CD14-positive monocyte (primary cell): ENCODE measurements at regions not wholly inside any gene's neighbourhood (a gene's known extent, or its start where the extent isn't known, plus 50 kb on each side); places are given as distances from the start of the nearest gene placed in this dataset.

Experiments
- DNase-seq, 3 donors: peaks; one replicate each; pipeline ENCODE4 v3.0.0-alpha.2; 2011 to 2022
- H2AFZ ChIP-seq: 2 replicates; pipeline ENCODE4 v1.6.0; 2012; ENCODE audit warnings: mild to moderate bottlenecking, low read depth, low read length, inconsistent platforms; ENCODE audit not compliant: insufficient read depth, poor library complexity, severe bottlenecking
- H3K27ac ChIP-seq, 2 donors: 1 replicate in 1 of 2; 2 replicates in 1 of 2; pipeline ENCODE4 v1.5.1; 2012 to 2013; ENCODE audit warnings: low read length in 2 of 2, control low read depth in 1 of 2, inconsistent platforms in 1 of 2, low read depth in 1 of 2, mild to moderate bottlenecking in 1 of 2
- H3K27me3 ChIP-seq, 2 donors: one replicate each; pipeline versions ENCODE4 v1.6.0 to v1.6.1; 2011 to 2013; ENCODE audit warnings: low read length in 2 of 2; ENCODE audit not compliant: control insufficient read depth in 2 of 2, insufficient read depth in 2 of 2
- H3K36me3 ChIP-seq, 2 donors: replicated peaks in 1 of 2; 1 replicate in 1 of 2; 2 replicates in 1 of 2; pipeline versions ENCODE4 v1.5.1 to v1.6.1; 2012 to 2013; ENCODE audit warnings: low read length in 2 of 2, control low read depth in 1 of 2, inconsistent platforms in 1 of 2, mild to moderate bottlenecking in 1 of 2; ENCODE audit not compliant: insufficient read depth in 2 of 2, control insufficient read depth in 1 of 2
- H3K4me1 ChIP-seq, 2 donors: 1 replicate in 1 of 2; 2 replicates in 1 of 2; pipeline versions ENCODE4 v1.5.1 to v1.6.1; 2012 to 2013; ENCODE audit warnings: low read length in 2 of 2, control low read depth in 1 of 2, inconsistent platforms in 1 of 2, mild to moderate bottlenecking in 1 of 2, moderate library complexity in 1 of 2; ENCODE audit not compliant: insufficient read depth in 2 of 2, control insufficient read depth in 1 of 2
- H3K4me2 ChIP-seq: replicated peaks from 2 replicates; pipeline ENCODE3; 2012; ENCODE audit warnings: low read length, moderate library complexity, mild to moderate bottlenecking; ENCODE audit not compliant: poor library complexity, severe bottlenecking; ENCODE audit errors: extremely low read depth
- H3K4me3 ChIP-seq, 3 experiments: fragments of 200-600 bp in 1 of 3; sonication (generic) in 1 of 3; replicated peaks in 1 of 3; 1 replicate in 2 of 3; 2 replicates in 1 of 3; pipeline ENCODE4 v1.5.1; 2011 to 2013; ENCODE audit warnings: low read length in 3 of 3, mild to moderate bottlenecking in 3 of 3, control low read depth in 2 of 3, low read depth in 2 of 3, inconsistent platforms in 1 of 3, moderate library complexity in 1 of 3
- H3K79me2 ChIP-seq: 2 replicates; pipeline ENCODE4 v1.6.0; 2012; ENCODE audit warnings: mild to moderate bottlenecking, control low read depth, inconsistent platforms, low read length, moderate library complexity; ENCODE audit not compliant: insufficient read depth
- H3K9ac ChIP-seq: 2 replicates; pipeline ENCODE4 v1.6.0; 2017; ENCODE audit warnings: low read length, mild to moderate bottlenecking; ENCODE audit not compliant: insufficient read depth, poor library complexity, severe bottlenecking
- H3K9me3 ChIP-seq, 2 donors: replicated peaks in 1 of 2; 1 replicate in 1 of 2; 2 replicates in 1 of 2; pipeline versions ENCODE4 v1.5.1 to v1.6.1; 2012 to 2013; ENCODE audit warnings: low read length in 2 of 2, control low read depth in 1 of 2; ENCODE audit not compliant: control insufficient read depth in 1 of 2, insufficient read depth in 1 of 2
- H4K20me1 ChIP-seq: 2 replicates; pipeline ENCODE4 v1.6.0; 2012; ENCODE audit warnings: mild to moderate bottlenecking, low read length, control low read depth, moderate library complexity; ENCODE audit not compliant: insufficient read depth
- H3K27ac Mint-ChIP-seq, 7 donors: one replicate each; pipeline ENCODE4 v1.8.0; 2020; ENCODE audit warnings: mild to moderate bottlenecking in 7 of 7, mixed read lengths in 7 of 7, moderate library complexity in 6 of 7, inconsistent platforms in 2 of 7
- H3K27me3 Mint-ChIP-seq, 3 donors: one replicate each; pipeline ENCODE4 v1.8.0; 2021 to 2022; ENCODE audit warnings: low read depth in 3 of 3, mild to moderate bottlenecking in 3 of 3, mixed read lengths in 3 of 3, moderate library complexity in 3 of 3, inconsistent platforms in 1 of 3
- H3K36me3 Mint-ChIP-seq, 2 donors: one replicate each; pipeline ENCODE4 v1.8.0; 2020; ENCODE audit warnings: mixed read lengths in 2 of 2, inconsistent platforms in 1 of 2, mild to moderate bottlenecking in 1 of 2
- H3K4me1 Mint-ChIP-seq: one replicate; pipeline ENCODE4 v1.8.0; 2020; ENCODE audit warnings: mild to moderate bottlenecking, mixed read lengths
- H3K4me3 Mint-ChIP-seq, 2 donors: one replicate each; pipeline ENCODE4 v1.8.0; 2020; ENCODE audit warnings: mild to moderate bottlenecking in 2 of 2, mixed read lengths in 2 of 2, moderate library complexity in 1 of 2
- H3K9me3 Mint-ChIP-seq, 7 donors: one replicate each; pipeline ENCODE4 v1.8.0; 2020 to 2022; ENCODE audit warnings: mixed read lengths in 7 of 7, mild to moderate bottlenecking in 6 of 7, moderate library complexity in 6 of 7, inconsistent platforms in 2 of 7
- CTCF ChIP-seq: fragments of 200-600 bp; IDR thresholded peaks from one replicate; pipeline ENCODE4 v1.8.0; 2022; ENCODE audit warnings: antibody characterized with exemption, mild to moderate bottlenecking
- WGBS: methylation state at CpG from one replicate; pipeline ENCODE4 v1.1.5; 2013; ENCODE audit warnings: missing lambda C conversion rate; ENCODE audit not compliant: insufficient coverage; 5-methylcytosine and 5-hydroxymethylcytosine counted together
- intact Hi-C, 2 donors: fragments of 100-400 bp; cut with micrococcal nuclease; formaldehyde crosslinking; loops; one replicate each; pipeline versions ENCODE4 v1.15.0 to v1.15.1; 2023

GRCh38 chr1:198937231-198938031 is 298.6 kb downstream of the PTPRC start:
- Histone ChIP-seq H3K9me3 (peaks cover 0 to 2% of the 10 kb centered on the region in 2 donors), H3K4me2 (peak overlapping the region; percentile 84), H3K4me1 (peaks cover 8 to 26% of the 10 kb centered on the region in 2 donors), H4K20me1 (peaks cover 9% of the 10 kb centered on the region), H3K4me3 (peak overlapping the region; percentile 77 to 100 (median 93)), H3K36me3 (no peaks in the 10 kb centered on the region), H2AFZ (peak overlapping the region; percentile 53), H3K79me2 (peaks cover 49% of the 10 kb centered on the region), H3K9ac (peak overlapping the region; percentile 71), H3K27ac (peak overlapping the region; percentile 77 to 90), H3K27me3 (no peaks in the 10 kb centered on the region)
- 0% methylated on average over 2 of the region's 5 CpGs for WGBS
- H3K4me3 Mint-ChIP-seq = no peak overlapping the region
- intact Hi-C loops = loop anchor here in 1 of 2 donors (2.0 to 5.0 kb wide), 2 partner anchors 15 to 70 kb away; no protein-coding TSS in a partner anchor
- DNase-seq = peak; percentile 75 to 93 (median 90)
- TF ChIP-seq CTCF = no peak
- no peaks in the 10 kb centered on the region for H3K27me3 Mint-ChIP-seq
- H3K27ac Mint-ChIP-seq = peak overlapping the region in 6 of 7 donors; percentile 91 to 96 (median 94)
- peaks cover 4 to 6% of the 10 kb centered on the region in 2 donors for H3K36me3 Mint-ChIP-seq
- H3K9me3 Mint-ChIP-seq = peaks cover 4 to 10% (median 8%) of the 10 kb centered on the region in 7 donors
- H3K4me1 Mint-ChIP-seq = peaks cover 15% of the 10 kb centered on the region

GRCh38 chr1:198939286-198939685 is 300.4 kb downstream of the PTPRC start:
- Histone ChIP-seq H3K79me2 (peaks cover 30% of the 10 kb centered on the region), H3K4me2 (no peak overlapping the region), H3K4me3 (no peak overlapping the region), H3K27me3 (no peaks in the 10 kb centered on the region), H4K20me1 (peaks cover 9% of the 10 kb centered on the region), H3K4me1 (peaks cover 3 to 8% of the 10 kb centered on the region in 2 donors), H2AFZ (no peak overlapping the region), H3K36me3 (no peaks in the 10 kb centered on the region), H3K27ac (no peak overlapping the region), H3K9me3 (peaks cover 0 to 2% of the 10 kb centered on the region in 2 donors), H3K9ac (no peak overlapping the region)
- Mint-ChIP-seq H3K4me3 (no peak overlapping the region), H3K27ac (no peak overlapping the region), H3K36me3 (peaks cover 2 to 4% of the 10 kb centered on the region in 2 donors), H3K27me3 (no peaks in the 10 kb centered on the region), H3K9me3 (peaks cover 4 to 10% (median 8%) of the 10 kb centered on the region in 7 donors), H3K4me1 (peaks cover 6% of the 10 kb centered on the region)
- TF ChIP-seq CTCF = no peak
- WGBS = 100% methylated on average over 1 of the region's 3 CpGs
- no peak for DNase-seq
- intact Hi-C loops = loop anchor here in 1 of 2 donors (5.0 kb wide), 1 partner anchor 68 kb away; no protein-coding TSS in a partner anchor
